Natural killer cell treated with Interleukin-12 subunit alpha and Interleukin-12 subunit beta and Interleukin-15 and Interleukin-18, amount 100 ng/mL, for 72 hours (primary cell): ENCODE measurements at regions not wholly inside any gene's neighbourhood (a gene's known extent, or its start where the extent isn't known, plus 50 kb on each side); places are given as distances from the start of the nearest gene placed in this dataset.
"Not testable (repeated sequence)": the region's sequence is repeated elsewhere in the genome, so short reads cannot be mapped to it uniquely, and the experiment has no call there.

ENCODE experiments used
- ATAC-seq, 2 donors: fragments of 150-1000 bp; cut with Tn5 transposase in 1 of 2; sonication (Bioruptor Pico), chemical (Tn5 transposase) in 1 of 2; 2 replicates each; pipeline ENCODE4 v1.10.0; 2021
- DNase-seq: peaks from one replicate; pipeline ENCODE4 v3.0.0; 2022; ENCODE audit warnings: low spot score
- H3K27ac Mint-ChIP-seq, 2 donors: 1 replicate in 1 of 2; 2 replicates in 1 of 2; pipeline ENCODE4 v1.8.0; 2022; ENCODE audit warnings: mixed read lengths in 2 of 2, mild to moderate bottlenecking in 1 of 2, moderate library complexity in 1 of 2
- H3K27me3 Mint-ChIP-seq, 2 donors: 1 replicate in 1 of 2; 2 replicates in 1 of 2; pipeline ENCODE4 v1.8.0; 2022; ENCODE audit warnings: mixed read lengths in 2 of 2
- H3K36me3 Mint-ChIP-seq: one replicate; pipeline ENCODE4 v1.8.0; 2022; ENCODE audit warnings: mixed read lengths
- H3K4me1 Mint-ChIP-seq, 2 donors: 1 replicate in 1 of 2; 2 replicates in 1 of 2; pipeline ENCODE4 v1.8.0; 2022; ENCODE audit warnings: low read depth in 2 of 2, mixed read lengths in 2 of 2, mild to moderate bottlenecking in 1 of 2
- H3K4me3 Mint-ChIP-seq: one replicate; pipeline ENCODE4 v1.8.0; 2022; ENCODE audit warnings: mixed read lengths
- H3K9me3 Mint-ChIP-seq: 2 replicates; pipeline ENCODE4 v1.8.0; 2022; ENCODE audit warnings: mixed read lengths

DNA sequence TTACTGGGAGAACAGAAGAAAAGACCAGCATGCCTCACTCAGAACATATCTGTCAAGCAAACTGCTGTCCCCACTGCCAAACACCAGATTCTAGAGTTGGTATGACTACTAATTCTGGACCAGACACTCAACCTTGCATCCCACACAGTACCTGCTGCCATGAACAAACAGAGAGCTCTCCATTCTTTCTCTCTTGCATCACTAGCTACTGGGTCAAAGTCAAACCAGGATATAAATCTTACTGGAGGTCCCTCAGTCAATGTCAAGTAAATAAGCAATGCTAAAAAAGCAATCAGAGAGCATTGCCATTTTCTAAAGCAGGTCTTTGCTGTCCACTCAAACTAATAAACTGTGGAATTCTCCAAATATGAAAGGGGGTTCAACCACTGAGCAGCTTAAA lies 452.4 kb upstream of the SEL1L start:
- H3K36me3 Mint-ChIP-seq = no peaks in the 10 kb centered on the region
- no peak overlapping the region for H3K4me3 Mint-ChIP-seq
- H3K9me3 Mint-ChIP-seq = no peaks in the 10 kb centered on the region
- no peak overlapping the region for H3K27ac Mint-ChIP-seq
- ATAC-seq (no peak), DNase-seq (no peak)
- no peaks in the 10 kb centered on the region for H3K27me3 Mint-ChIP-seq
- no peaks in the 10 kb centered on the region for H3K4me1 Mint-ChIP-seq

DNA sequence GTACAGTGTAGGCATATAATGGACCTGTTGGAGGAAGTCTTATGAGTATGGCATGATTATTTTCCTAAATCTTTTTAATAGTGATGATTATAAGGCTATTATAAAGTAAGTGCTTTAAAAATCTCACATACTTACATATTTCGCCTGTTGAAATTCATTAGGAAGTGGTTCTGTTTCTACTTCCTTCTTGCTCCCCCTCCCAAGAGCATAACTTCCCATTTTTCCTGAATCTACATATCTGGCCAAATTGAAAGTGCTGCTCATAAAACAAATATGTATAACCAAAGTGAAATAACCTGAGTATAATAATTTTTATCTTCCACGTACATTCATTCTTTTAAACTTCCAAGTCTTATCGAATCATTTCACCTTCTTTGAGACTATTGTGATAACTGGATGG lies 455.6 kb upstream of the SEL1L start:
- H3K27ac Mint-ChIP-seq = no peak overlapping the region
- no peak for DNase-seq
- H3K4me1 Mint-ChIP-seq = no peaks in the 10 kb centered on the region
- H3K4me3 Mint-ChIP-seq = no peak overlapping the region
- H3K9me3 Mint-ChIP-seq = no peaks in the 10 kb centered on the region
- H3K27me3 Mint-ChIP-seq = no peaks in the 10 kb centered on the region
- H3K36me3 Mint-ChIP-seq = no peaks in the 10 kb centered on the region
- ATAC-seq = no peak

- DNase-seq = no peak
- H3K4me1 Mint-ChIP-seq = no peaks in the 10 kb centered on the region
Measured at GRCh38 chr14:81990312-81990761, 456.7 kb upstream of the SEL1L start.

GRCh38 chr14:81991998-81992397 lies 458.3 kb upstream of the SEL1L start:
- Mint-ChIP-seq H3K4me1 (no peaks in the 10 kb centered on the region), H3K27ac (no peak overlapping the region), H3K36me3 (no peaks in the 10 kb centered on the region), H3K9me3 (peaks cover 3% of the 10 kb centered on the region), H3K4me3 (no peak overlapping the region), H3K27me3 (no peaks in the 10 kb centered on the region)
- DNase-seq (no peak), ATAC-seq (no peak)

More at GRCh38 chr14:81990312-81990761, 456.7 kb upstream of the SEL1L start:
- Mint-ChIP-seq H3K27me3 (no peaks in the 10 kb centered on the region), H3K9me3 (no peaks in the 10 kb centered on the region), H3K4me3 (no peak overlapping the region), H3K27ac (no peak overlapping the region), H3K36me3 (no peaks in the 10 kb centered on the region)
- no peak for ATAC-seq

DNA sequence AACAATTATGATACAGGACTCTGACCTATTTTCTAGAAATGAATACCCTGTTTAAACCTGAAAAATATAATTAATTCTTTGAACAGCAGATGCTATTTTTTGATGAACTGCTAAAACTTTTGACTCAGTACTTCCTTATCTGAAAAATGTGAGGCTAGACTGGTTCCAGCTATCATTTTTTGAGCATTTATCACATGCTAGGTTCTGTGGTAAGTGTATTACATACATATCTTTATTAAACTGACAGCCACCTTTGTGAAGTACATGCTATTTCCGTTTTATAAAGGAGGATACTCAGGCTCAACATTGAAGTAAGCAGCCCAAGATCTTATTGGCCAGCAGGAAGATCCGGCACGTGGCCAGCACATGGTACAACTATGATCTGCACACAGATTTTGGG lies 459.8 kb upstream of the SEL1L start:
- ATAC-seq = no peak

DNA sequence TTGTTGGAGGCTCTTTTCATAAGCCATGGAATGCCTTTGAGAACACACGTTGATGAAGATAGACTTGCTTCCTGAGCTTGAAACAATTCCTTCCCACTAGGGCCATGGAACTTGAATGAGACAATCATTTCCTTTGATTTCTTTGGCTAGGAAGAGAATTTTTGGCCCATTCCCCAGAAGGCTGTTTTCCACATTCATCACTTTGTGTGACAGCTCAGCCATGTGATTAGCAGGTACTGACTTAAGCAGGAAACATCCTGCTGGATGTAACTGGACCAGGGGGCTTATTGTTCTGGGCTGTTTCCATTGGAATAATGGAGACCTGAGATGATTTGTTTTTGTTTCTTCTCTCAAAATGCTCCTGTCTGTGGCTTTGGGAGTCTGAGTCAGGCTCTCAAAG lies 469.8 kb upstream of the SEL1L start:
- Mint-ChIP-seq H3K27me3 (no peaks in the 10 kb centered on the region), H3K36me3 (no peaks in the 10 kb centered on the region), H3K27ac (no peak overlapping the region), H3K9me3 (peaks cover 8% of the 10 kb centered on the region), H3K4me1 (no peaks in the 10 kb centered on the region), H3K4me3 (no peak overlapping the region)
- ATAC-seq (no peak), DNase-seq (no peak)

More for the DNA sequence above, 459.8 kb upstream of the SEL1L start:
- H3K4me3 Mint-ChIP-seq = no peak overlapping the region
- H3K27me3 Mint-ChIP-seq = no peaks in the 10 kb centered on the region
- DNase-seq = no peak
- no peaks in the 10 kb centered on the region for H3K36me3 Mint-ChIP-seq
- no peaks in the 10 kb centered on the region for H3K4me1 Mint-ChIP-seq
- H3K9me3 Mint-ChIP-seq = peaks cover 3% of the 10 kb centered on the region
- H3K27ac Mint-ChIP-seq = no peak overlapping the region

DNA sequence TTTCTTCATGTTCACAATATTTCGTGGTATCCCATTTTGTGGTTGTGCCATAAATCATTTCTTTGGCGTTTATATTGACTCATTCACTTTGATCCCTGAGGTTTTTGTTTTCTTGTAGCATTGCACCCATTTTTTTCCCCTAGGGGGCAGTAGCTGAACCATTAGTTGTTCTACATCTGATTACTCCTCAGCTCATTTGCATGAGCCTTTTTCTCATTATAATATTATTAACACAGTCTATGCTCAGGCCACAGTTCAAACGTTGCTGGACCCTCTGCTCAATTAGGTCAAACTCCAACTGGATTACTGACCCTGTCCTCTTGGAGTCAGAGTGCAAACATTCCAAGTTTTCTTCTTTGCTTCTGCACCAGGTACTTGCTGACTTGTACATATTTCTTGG lies 475.4 kb upstream of the SEL1L start:
- Mint-ChIP-seq H3K4me3 (no peak overlapping the region), H3K36me3 (no peaks in the 10 kb centered on the region), H3K4me1 (no peaks in the 10 kb centered on the region), H3K9me3 (peaks cover 23% of the 10 kb centered on the region), H3K27me3 (no peaks in the 10 kb centered on the region), H3K27ac (no peak overlapping the region)
- ATAC-seq (no peak), DNase-seq (no peak)

- no peaks in the 10 kb centered on the region for H3K27me3 Mint-ChIP-seq
- H3K4me1 Mint-ChIP-seq = no peaks in the 10 kb centered on the region
- ATAC-seq = no peak
- H3K4me3 Mint-ChIP-seq = no peak overlapping the region
- no peaks in the 10 kb centered on the region for H3K36me3 Mint-ChIP-seq
- no peak for DNase-seq
- H3K27ac Mint-ChIP-seq = no peak overlapping the region
- H3K9me3 Mint-ChIP-seq = peaks cover 25% of the 10 kb centered on the region
Measured at GRCh38 chr14:82009993-82010392, 476.3 kb upstream of the SEL1L start.

DNA sequence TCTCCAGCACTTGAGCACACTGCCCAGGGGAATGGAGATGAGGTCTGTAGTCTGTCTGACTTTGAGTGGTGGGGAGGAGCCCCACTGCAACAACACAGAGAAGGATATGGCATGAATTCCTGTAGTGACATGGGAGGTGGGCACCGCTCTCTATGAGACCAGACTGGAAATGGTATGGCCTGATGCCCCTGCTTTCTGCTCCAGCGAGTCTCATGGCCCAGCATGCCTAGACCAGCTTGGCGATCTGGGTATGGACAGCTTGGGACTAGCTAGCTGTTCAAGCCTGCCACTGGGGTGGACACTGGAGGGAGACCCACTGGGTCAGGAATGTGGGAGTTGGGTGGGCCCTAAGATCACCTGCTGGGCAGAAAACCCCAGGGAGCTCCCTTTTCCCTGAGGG lies 477.8 kb upstream of the SEL1L start:
- Mint-ChIP-seq H3K9me3 (peaks cover 20% of the 10 kb centered on the region), H3K36me3 (no peaks in the 10 kb centered on the region), H3K4me1 (no peaks in the 10 kb centered on the region), H3K27ac (no peak overlapping the region), H3K4me3 (no peak overlapping the region), H3K27me3 (no peaks in the 10 kb centered on the region)
- DNase-seq (no peak), ATAC-seq (no peak)

- Mint-ChIP-seq H3K27ac (no peak overlapping the region), H3K27me3 (no peaks in the 10 kb centered on the region), H3K4me1 (no peaks in the 10 kb centered on the region), H3K4me3 (no peak overlapping the region), H3K36me3 (peaks cover 11% of the 10 kb centered on the region), H3K9me3 (peaks cover 27% of the 10 kb centered on the region)
- DNase-seq = no peak
- no peak for ATAC-seq
Measured at GRCh38 chr14:82029038-82029437, 495.4 kb upstream of the SEL1L start.

- H3K4me3 Mint-ChIP-seq = no peak overlapping the region
- H3K27ac Mint-ChIP-seq = no peak overlapping the region
- no peaks in the 10 kb centered on the region for H3K36me3 Mint-ChIP-seq
- DNase-seq (no peak), ATAC-seq (no peak)
- H3K9me3 Mint-ChIP-seq = no peaks in the 10 kb centered on the region
- no peaks in the 10 kb centered on the region for H3K4me1 Mint-ChIP-seq
- no peaks in the 10 kb centered on the region for H3K27me3 Mint-ChIP-seq
Measured at GRCh38 chr14:82035397-82035796, 501.7 kb upstream of the SEL1L start.

GRCh38 chr14:82038066-82038465 lies 504.4 kb upstream of the SEL1L start:
- not testable (repeated sequence) for H3K27me3 Mint-ChIP-seq, ATAC-seq, H3K36me3 Mint-ChIP-seq

GRCh38 chr14:82045339-82045738 lies 511.7 kb upstream of the SEL1L start:
- no peak overlapping the region for H3K4me3 Mint-ChIP-seq
- H3K4me1 Mint-ChIP-seq = no peaks in the 10 kb centered on the region
- H3K27ac Mint-ChIP-seq = no peak overlapping the region
- no peaks in the 10 kb centered on the region for H3K36me3 Mint-ChIP-seq
- no peak for ATAC-seq
- peaks cover 13% of the 10 kb centered on the region for H3K9me3 Mint-ChIP-seq
- no peaks in the 10 kb centered on the region for H3K27me3 Mint-ChIP-seq
- DNase-seq = no peak

More at GRCh38 chr14:82038066-82038465, 504.4 kb upstream of the SEL1L start:
- not testable (repeated sequence) for H3K4me1 Mint-ChIP-seq, H3K4me3 Mint-ChIP-seq, DNase-seq, H3K27ac Mint-ChIP-seq, H3K9me3 Mint-ChIP-seq

GRCh38 chr14:82046512-82047226 lies 513.0 kb upstream of the SEL1L start:
- Mint-ChIP-seq H3K36me3 (no peaks in the 10 kb centered on the region), H3K27ac (no peak overlapping the region)
- ATAC-seq = no peak

More at GRCh38 chr14:82046512-82047226, 513.0 kb upstream of the SEL1L start:
- H3K27me3 Mint-ChIP-seq = no peaks in the 10 kb centered on the region
- no peaks in the 10 kb centered on the region for H3K4me1 Mint-ChIP-seq
- no peak for DNase-seq
- peaks cover 15% of the 10 kb centered on the region for H3K9me3 Mint-ChIP-seq
- H3K4me3 Mint-ChIP-seq = no peak overlapping the region
